HEK293 (cell line): ENCODE measurements at regions not wholly inside any gene's neighbourhood (a gene's known extent, or its start where the extent isn't known, plus 50 kb on each side); places are given as distances from the start of the nearest gene placed in this dataset.

ENCODE experiments used
- CTCF ChIP-seq: fragments of 450-650 bp; formaldehyde crosslinking; IDR thresholded peaks from 2 replicates; pipeline ENCODE4 v1.5.1; 2016; ENCODE audit warnings: missing biosample characterization, missing genetic modification characterization
- ZBTB21 ChIP-seq: fragments of 450-650 bp; formaldehyde crosslinking; IDR thresholded peaks from 2 replicates; pipeline ENCODE4 v1.5.1; 2017; ENCODE audit warnings: missing biosample characterization, missing genetic modification characterization
- ZNF184 ChIP-seq: fragments of 450-650 bp; IDR thresholded peaks from 2 replicates; pipeline ENCODE4 v1.5.1; 2018; ENCODE audit warnings: missing biosample characterization, mild to moderate bottlenecking, missing genetic modification characterization

GRCh38 chr5:158010831-158011230 is 151.9 kb upstream of the CLINT1 start:
- TF ChIP-seq ZBTB21 (no peak), CTCF (tag by site-specific recombination) (no peak), ZNF184 (tag by site-specific recombination) (no peak)
